ES-I3 (cell line): ENCODE measurements at regions not wholly inside any gene's neighbourhood (a gene's known extent, or its start where the extent isn't known, plus 50 kb on each side); places are given as distances from the start of the nearest gene placed in this dataset.

Source experiments
- H3K36me3 ChIP-seq: 2 replicates; pipeline ENCODE4 v1.6.1; 2013; ENCODE audit warnings: mild to moderate bottlenecking, low read length, control low read depth, moderate library complexity; ENCODE audit not compliant: insufficient read depth
- H3K4me1 ChIP-seq: 2 replicates; pipeline ENCODE4 v1.6.1; 2013; ENCODE audit warnings: mild to moderate bottlenecking, control low read depth, low read length; ENCODE audit not compliant: insufficient read depth
- H3K9ac ChIP-seq: 2 replicates; pipeline ENCODE4 v1.6.1; 2013; ENCODE audit warnings: low read depth, mild to moderate bottlenecking, low read length, moderate library complexity
- H3K9me3 ChIP-seq: 2 replicates; pipeline ENCODE4 v1.6.1; 2013; ENCODE audit warnings: mild to moderate bottlenecking, low read length, moderate library complexity; ENCODE audit not compliant: control insufficient read depth, insufficient read depth

DNA sequence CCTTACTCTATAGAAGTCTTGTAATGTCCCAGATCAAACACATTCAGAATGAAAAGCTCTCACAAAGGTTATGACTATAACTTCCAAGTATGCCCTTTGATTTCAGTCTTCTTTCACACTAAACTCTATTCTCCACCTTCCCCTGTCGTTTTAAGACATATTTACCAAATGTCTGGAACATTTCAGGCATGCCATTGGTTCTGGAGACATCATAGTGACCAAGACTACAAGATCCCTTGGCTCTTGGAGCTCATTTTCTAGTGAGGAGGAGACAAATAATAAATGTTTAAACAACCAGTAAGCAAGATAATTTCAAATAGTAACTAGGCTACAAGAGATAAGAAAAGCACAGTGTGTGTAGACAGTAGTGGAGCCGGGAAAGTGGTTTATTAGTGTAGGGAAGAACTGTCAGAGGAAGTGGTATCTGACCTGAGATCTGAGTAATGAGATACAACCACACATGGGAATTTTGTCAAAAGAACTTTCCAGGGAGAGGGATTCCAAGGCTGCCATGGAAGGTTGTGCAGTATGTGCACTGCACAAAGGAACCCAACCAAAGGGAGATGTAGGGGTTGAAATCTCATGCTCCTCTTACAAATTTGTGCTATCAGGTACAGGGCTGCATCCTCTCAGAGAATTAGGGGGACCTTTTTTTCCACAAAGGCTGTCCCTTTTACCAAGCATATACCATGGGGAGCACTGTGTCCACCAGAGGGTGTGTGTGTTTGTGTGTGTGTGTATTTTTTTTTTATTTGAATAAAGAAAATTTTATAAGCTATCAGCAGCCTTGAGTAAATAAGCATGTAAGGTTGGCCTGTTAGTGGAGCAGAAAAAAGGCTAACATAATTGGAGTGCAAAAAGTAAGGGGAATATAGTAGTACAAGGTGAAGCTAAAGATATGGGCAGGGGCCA lies 1279.1 kb upstream of the WWC1 start:
- Histone ChIP-seq H3K36me3 (no peaks in the 10 kb centered on the region), H3K4me1 (no peaks in the 10 kb centered on the region), H3K9ac (no peak overlapping the region), H3K9me3 (no peaks in the 10 kb centered on the region)

DNA sequence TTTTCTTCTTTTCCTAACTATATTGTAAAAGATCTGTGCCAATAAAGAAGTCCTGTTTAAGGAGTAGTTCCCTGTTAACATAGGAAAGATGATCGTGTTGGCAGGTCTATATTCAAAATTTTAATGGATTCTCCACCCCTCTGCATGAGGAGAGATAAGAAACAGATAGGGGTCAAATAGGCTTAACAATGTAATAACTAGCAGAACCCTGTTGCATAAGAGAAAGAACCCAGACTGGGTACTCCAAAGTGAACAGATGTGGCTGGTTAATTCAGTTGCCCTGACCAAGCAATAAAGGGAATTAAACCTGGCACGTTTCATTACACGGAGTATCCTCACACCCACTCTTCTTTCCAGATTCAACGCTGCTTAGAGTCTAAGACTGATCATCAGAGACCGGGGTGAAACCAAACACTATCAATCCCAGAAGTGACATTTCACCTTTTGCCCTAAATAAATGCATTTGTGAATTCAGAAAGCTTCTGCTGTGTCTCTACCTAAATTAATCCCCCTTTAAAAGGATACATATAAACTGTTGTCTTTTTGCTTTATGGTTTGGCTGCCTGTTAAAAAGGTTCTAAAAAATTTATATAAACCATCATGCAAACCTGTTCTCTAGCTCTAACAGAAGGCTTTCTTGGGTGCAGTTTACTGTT lies 1276.9 kb upstream of the WWC1 start:
- H3K4me1 ChIP-seq = no peaks in the 10 kb centered on the region
- H3K9ac ChIP-seq = no peak overlapping the region
- H3K36me3 ChIP-seq = no peaks in the 10 kb centered on the region
- H3K9me3 ChIP-seq = no peaks in the 10 kb centered on the region

- H3K36me3 ChIP-seq = no peaks in the 10 kb centered on the region
- no peak overlapping the region for H3K9ac ChIP-seq
- H3K4me1 ChIP-seq = no peaks in the 10 kb centered on the region
- no peaks in the 10 kb centered on the region for H3K9me3 ChIP-seq
Measured at GRCh38 chr5:167020418-167020817, 1271.0 kb upstream of the WWC1 start.

DNA sequence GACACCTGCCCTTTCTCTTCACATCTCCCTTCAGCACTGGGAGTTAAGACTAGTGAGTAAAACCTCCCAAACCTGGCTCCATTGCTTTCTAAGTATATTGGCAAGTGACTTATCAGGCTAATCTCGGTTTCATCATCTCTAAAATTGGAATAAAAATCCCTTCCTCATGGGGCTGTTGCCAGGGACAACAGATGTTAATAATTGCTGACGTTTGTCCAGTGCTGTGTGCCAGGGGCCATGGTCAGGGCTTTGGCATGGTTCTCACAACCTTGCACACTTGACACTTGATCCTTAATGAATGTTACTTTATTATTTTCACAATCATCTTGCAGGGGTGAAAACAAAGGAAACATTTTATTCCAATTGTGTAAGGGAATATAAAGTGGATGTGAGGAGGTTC lies 1262.0 kb upstream of the WWC1 start:
- Histone ChIP-seq H3K9me3 (no peaks in the 10 kb centered on the region), H3K4me1 (no peaks in the 10 kb centered on the region), H3K9ac (no peak overlapping the region), H3K36me3 (no peaks in the 10 kb centered on the region)

DNA sequence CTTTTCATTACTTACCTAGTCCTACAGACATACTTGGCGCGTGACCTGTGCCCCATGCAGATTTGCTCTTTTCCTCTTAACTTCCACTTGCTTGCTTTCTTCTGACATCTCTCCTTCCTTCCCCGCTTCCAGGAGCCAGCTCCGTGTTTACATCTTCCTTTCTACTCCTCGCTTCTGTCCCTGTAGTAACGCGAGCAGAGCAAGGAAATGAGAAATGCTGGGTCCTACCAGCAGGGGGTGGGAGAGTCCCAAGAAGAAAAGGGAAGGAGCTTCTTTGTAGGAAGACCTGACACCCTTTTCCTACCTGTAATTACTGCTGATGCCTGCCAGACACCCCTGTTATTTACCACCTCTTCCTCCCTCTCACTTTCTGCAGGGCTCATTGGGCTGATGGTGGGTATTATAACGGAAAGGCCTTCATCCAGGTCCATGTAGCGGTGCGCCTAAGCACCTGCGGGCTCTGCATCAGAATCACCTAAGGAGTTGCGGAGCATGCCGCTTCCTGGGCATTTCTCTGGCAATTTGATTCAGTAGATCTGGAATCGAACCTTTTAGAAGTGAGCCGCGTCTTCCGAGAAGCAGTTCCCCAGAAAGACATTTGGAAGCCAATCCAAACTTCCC lies 1260.8 kb upstream of the WWC1 start:
- H3K36me3 ChIP-seq = no peaks in the 10 kb centered on the region
- no peak overlapping the region for H3K9ac ChIP-seq
- no peaks in the 10 kb centered on the region for H3K4me1 ChIP-seq
- no peaks in the 10 kb centered on the region for H3K9me3 ChIP-seq

DNA sequence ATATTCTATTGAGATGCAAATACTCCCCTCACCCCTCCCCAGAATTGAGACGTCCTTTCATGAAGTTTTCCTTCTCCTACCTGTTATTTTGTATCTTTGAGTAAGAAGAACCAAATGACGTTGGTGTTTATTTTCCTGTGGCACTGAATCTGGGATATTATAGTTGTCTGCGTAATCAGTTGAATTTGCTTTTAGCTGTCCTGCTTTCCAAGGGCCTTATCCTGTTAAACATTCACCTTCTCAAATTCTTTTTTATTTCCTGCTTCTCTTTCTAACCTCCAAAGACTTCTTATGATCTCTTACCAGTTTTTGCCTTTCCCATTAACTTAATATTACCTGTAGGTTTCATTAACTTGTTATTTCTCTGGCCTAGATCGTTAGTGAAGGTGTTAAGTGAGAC lies 1254.9 kb upstream of the WWC1 start:
- Histone ChIP-seq H3K36me3 (no peaks in the 10 kb centered on the region), H3K4me1 (no peaks in the 10 kb centered on the region), H3K9me3 (no peaks in the 10 kb centered on the region), H3K9ac (no peak overlapping the region)

DNA sequence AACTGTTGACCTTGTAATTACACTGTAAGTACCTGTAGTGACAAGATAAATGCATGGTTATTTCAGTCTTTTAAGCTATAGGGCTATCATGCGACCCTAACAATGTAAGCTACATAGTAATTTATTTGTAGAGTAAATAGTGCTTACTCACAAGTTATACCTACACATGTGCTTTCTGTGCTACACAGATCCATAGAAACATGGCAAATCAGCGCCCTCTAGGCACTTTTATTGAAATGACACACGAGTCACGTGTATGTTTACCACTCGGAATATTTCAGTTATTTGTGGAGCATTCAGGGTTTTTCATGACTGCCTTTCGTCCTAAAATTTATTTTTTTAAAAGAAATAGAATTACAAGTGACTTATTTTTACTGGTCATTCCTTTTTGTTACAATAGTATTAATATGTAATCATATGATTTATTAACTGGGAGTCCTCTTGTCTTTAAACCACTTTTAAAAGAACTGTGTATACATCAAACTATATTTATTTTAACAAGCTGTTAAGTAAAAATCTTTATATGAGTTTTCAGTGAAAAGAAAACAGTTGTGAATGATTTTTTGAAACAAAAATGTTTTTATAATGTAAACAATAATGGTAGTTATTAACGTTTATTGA lies 1242.3 kb upstream of the WWC1 start:
- H3K4me1 ChIP-seq = peaks cover 4% of the 10 kb centered on the region; the same call in 1 of the 2 replicates
- H3K9ac ChIP-seq = no peak overlapping the region
- no peaks in the 10 kb centered on the region for H3K36me3 ChIP-seq
- H3K9me3 ChIP-seq = no peaks in the 10 kb centered on the region

DNA sequence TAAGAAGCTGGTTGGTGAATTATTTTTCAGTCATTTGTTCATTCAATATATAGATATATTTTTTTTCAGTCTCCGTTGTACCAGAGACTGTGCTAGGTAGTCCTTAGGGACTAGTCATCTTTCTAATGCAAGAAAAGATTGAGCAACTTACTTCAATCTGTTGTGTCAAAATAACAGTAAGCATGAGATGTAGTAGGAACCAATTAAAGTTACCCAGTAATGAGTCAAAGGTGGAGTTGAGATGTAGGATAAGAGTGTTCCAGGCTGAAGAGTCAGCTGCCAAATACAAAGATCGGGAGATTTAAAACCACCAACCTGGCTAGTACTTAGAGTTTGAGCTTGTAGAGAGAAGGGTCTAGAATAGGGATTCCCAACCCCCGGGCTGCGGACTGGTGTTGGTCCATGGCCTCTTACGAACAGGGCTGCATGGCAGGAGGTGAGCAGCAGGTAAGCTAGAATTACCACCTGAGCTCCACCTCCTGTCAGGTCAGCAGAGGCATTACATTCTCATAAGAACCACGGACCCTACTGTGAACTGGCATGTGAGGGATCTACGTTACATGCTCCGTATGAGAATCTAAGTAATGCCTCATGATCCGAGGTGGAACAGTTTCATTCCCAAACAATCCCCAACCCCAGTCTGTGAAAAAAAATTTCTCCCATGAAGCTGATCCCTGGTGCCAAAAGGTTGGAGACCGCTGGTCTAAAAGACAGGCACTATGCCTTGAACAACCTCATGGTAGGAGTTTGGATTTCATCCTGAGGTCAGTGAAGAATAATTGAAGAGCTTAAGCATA lies 1241.5 kb upstream of the WWC1 start:
- Histone ChIP-seq H3K4me1 (peaks cover 4% of the 10 kb centered on the region; the same call in 1 of the 2 replicates), H3K36me3 (no peaks in the 10 kb centered on the region), H3K9ac (no peak overlapping the region), H3K9me3 (no peaks in the 10 kb centered on the region)

DNA sequence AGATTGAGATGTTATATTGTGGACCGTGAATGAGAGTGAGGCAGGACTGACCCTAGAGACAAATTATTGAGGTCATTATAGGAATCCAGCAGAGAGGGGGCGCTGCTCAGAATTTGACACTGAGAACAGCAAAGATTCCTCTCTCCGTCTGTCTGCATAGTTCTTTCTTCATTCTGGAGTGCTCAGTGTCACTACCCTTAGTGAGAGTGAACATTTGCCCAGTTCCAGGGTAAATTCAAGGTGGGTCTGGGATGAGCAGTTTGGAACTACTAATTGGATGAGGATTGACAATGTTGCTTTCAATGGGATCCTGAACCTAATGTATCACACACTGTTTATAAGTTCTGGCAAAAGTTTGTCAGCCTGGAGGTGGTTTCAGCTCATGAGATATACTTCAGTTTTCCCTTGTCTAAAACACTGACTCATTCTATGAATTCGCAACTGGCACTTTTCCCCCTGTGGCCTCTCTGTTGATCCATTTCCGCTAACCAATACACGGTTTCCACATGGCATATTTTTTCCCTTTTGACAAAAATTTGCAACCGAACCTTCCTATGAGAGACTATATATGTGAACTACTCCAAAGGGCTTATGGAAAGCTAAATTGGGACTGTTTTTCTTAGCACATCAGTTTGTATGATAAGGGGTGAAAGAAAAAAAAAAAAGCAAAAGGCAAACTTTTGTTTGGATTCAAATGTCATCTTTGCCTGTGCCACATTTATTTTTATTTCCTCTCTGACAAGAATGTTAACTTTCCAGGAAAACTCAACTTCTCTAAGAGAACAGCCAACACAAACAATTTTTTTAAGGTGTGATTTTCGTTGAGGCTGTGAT lies 1240.7 kb upstream of the WWC1 start:
- Histone ChIP-seq H3K9me3 (no peaks in the 10 kb centered on the region), H3K4me1 (peaks cover 4% of the 10 kb centered on the region; the same call in 1 of the 2 replicates), H3K9ac (no peak overlapping the region), H3K36me3 (no peaks in the 10 kb centered on the region)

DNA sequence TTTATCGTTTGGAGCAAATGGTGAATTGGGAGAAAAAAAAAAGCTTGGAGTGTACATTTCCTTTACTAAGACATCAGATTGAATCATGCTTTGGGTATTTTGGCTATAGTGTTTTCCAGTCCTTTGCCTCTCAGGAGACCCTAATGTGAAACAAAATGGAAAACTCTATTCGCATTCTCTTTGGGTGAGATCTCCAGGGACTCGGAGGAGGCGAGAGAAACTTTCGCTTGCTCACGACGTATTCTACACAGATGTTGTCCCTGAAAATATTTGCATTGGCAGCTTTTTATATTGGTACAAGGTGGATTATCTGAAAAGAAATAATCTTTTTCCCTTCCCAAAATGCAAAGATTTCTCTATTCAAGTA lies 1240.1 kb upstream of the WWC1 start:
- peaks cover 4% of the 10 kb centered on the region; the same call in 1 of the 2 replicates for H3K4me1 ChIP-seq
- no peaks in the 10 kb centered on the region for H3K36me3 ChIP-seq
- no peaks in the 10 kb centered on the region for H3K9me3 ChIP-seq
- H3K9ac ChIP-seq = no peak overlapping the region

- peaks cover 4% of the 10 kb centered on the region; the same call in 1 of the 2 replicates for H3K4me1 ChIP-seq
- no peaks in the 10 kb centered on the region for H3K36me3 ChIP-seq
- no peak overlapping the region for H3K9ac ChIP-seq
- H3K9me3 ChIP-seq = no peaks in the 10 kb centered on the region
Measured at GRCh38 chr5:167052791-167053190, 1238.7 kb upstream of the WWC1 start.

- Histone ChIP-seq H3K9me3 (no peaks in the 10 kb centered on the region), H3K9ac (no peak overlapping the region), H3K4me1 (no peaks in the 10 kb centered on the region), H3K36me3 (no peaks in the 10 kb centered on the region)
Measured at GRCh38 chr5:167057665-167058064, 1233.8 kb upstream of the WWC1 start.

- no peaks in the 10 kb centered on the region for H3K36me3 ChIP-seq
- no peak overlapping the region for H3K9ac ChIP-seq
- H3K4me1 ChIP-seq = no peaks in the 10 kb centered on the region
- no peaks in the 10 kb centered on the region for H3K9me3 ChIP-seq
Measured at GRCh38 chr5:167061695-167062094, 1229.8 kb upstream of the WWC1 start.
